PC-3 (cell line): ENCODE measurements at regions not wholly inside any gene's neighbourhood (a gene's known extent, or its start where the extent isn't known, plus 50 kb on each side); places are given as distances from the start of the nearest gene placed in this dataset.

Experiments used
- ATAC-seq: fragments of 200-7000 bp; cut with Tn5 transposase; 2 replicates; pipeline ENCODE4 v1.9.1; 2020; ENCODE audit warnings: mild to moderate bottlenecking, moderate library complexity
- BruUV-seq: library from RNA; stranded (reverse); fragments of 400-500 nt; replicated peaks from 2 replicates; lab custom pipeline; 2021; lab: Mats Ljungman, UMichigan
- CTCF ChIA-PET: fragments of 300-600 bp; sonication (Branson Sonifier 250); formaldehyde crosslinking; loops from one replicate; lab custom pipeline; 2022; ENCODE audit warnings: antibody characterized with exemption; lab: Charles Lee
- POLR2A ChIA-PET: fragments of 300-600 bp; sonication (Branson Sonifier 250); formaldehyde crosslinking; loops from one replicate; lab custom pipeline; 2022; ENCODE audit warnings: antibody characterized with exemption; ENCODE audit not compliant: unreplicated experiment; lab: Charles Lee
- DNase-seq: peaks from one replicate; pipeline ENCODE4 v3.0.0-alpha.2; 2015
- H2AFZ ChIP-seq: fragments of 300-600 bp; sonication (generic); 2 replicates; pipeline ENCODE4 v1.6.0; 2016; ENCODE audit warnings: antibody characterized with exemption, low read length
- H3F3A ChIP-seq: fragments of 300-600 bp; sonication (generic); one replicate; pipeline ENCODE4 v1.6.0; 2017; ENCODE audit warnings: antibody characterized with exemption, low read length, control low read depth, mild to moderate bottlenecking; ENCODE audit not compliant: unreplicated experiment
- H3K27ac ChIP-seq: fragments of 300-600 bp; sonication (generic); 2 replicates; pipeline ENCODE4 v1.5.1; 2016; ENCODE audit warnings: mild to moderate bottlenecking, low read length
- H3K27me3 ChIP-seq: fragments of 300-600 bp; sonication (generic); 2 replicates; pipeline ENCODE4 v1.6.1; 2016; ENCODE audit warnings: low read length, mixed read lengths
- H3K36me3 ChIP-seq: fragments of 300-600 bp; sonication (generic); 2 replicates; pipeline ENCODE4 v1.6.1; 2016; ENCODE audit warnings: low read depth, mixed run types, low read length, mixed read lengths
- H3K4me1 ChIP-seq: fragments of 300-600 bp; sonication (generic); 2 replicates; pipeline ENCODE4 v1.5.1; 2016; ENCODE audit warnings: low read length; ENCODE audit not compliant: insufficient read depth
- H3K4me2 ChIP-seq: fragments of 300-600 bp; sonication (generic); 2 replicates; pipeline ENCODE4 v1.6.0; 2016; ENCODE audit warnings: low read length
- H3K4me3 ChIP-seq: fragments of 300-600 bp; sonication (generic); 2 replicates; pipeline ENCODE4 v1.5.1; 2016; ENCODE audit warnings: mild to moderate bottlenecking, low read length, mixed read lengths
- H3K79me2 ChIP-seq: fragments of 300-600 bp; sonication (generic); 2 replicates; pipeline ENCODE4 v1.6.1; 2017; ENCODE audit warnings: low read length, mixed read lengths
- H3K9ac ChIP-seq: fragments of 300-600 bp; sonication (generic); 2 replicates; pipeline ENCODE4 v1.6.0; 2016; ENCODE audit warnings: mild to moderate bottlenecking, low read length
- H3K9me2 ChIP-seq: fragments of 300-600 bp; sonication (generic); replicated peaks from 2 replicates; pipeline ENCODE4 v1.6.1; 2016; ENCODE audit warnings: mixed run types, low read length, mixed read lengths
- H3K9me3 ChIP-seq: fragments of 300-600 bp; sonication (generic); 2 replicates; pipeline ENCODE4 v1.6.1; 2016; ENCODE audit warnings: low read length, mixed read lengths
- H4K20me1 ChIP-seq: fragments of 300-600 bp; sonication (generic); 2 replicates; pipeline ENCODE4 v1.6.1; 2016; ENCODE audit warnings: low read length, mixed read lengths
- EZH2 ChIP-seq: fragments of 300-600 bp; sonication (generic); IDR thresholded peaks from one replicate; pipeline ENCODE4 v1.6.1; 2017; ENCODE audit warnings: antibody characterized with exemption, mild to moderate bottlenecking, low read length; ENCODE audit not compliant: unreplicated experiment
- EZH2phosphoT487 ChIP-seq: fragments of 300-600 bp; sonication (generic); IDR thresholded peaks from 2 replicates; pipeline ENCODE4 v1.6.1; 2018; ENCODE audit warnings: mild to moderate bottlenecking, antibody characterized with exemption, low read length, borderline replicate concordance
- intact Hi-C: fragments of 100-400 bp; cut with micrococcal nuclease; formaldehyde crosslinking; loops from 2 replicates; pipeline ENCODE4 v1.9.0; 2023
- TF ChIP-seq, protein P1 (sequence below): fragments of 300-600 bp; sonication (generic); conservative IDR thresholded peaks from 2 replicates; pipeline ENCODE4 v1.5.1; 2017; ENCODE audit warnings: antibody characterized with exemption, low read depth, mild to moderate bottlenecking, low read length

DNA sequence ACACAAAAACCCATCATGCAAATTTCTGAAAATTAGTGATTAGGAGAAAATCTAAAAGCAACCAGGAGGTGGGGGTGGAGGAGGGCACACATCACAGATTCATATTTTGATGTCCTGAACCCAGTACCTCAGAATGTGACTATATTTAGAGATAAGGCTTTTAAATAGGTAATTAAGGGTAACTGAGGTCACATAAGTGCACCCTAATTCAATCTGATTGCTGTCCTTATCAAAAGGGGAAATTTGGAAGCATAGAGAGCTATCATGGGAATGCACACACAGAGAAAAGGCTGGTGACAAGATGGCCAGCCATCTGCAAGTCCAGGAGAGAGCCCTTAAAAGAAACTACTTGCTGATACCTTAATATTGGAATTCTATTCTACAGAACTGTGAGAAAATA, 281.8 kb upstream of the UGT8 start:
- no peak overlapping the region for H3K27ac ChIP-seq
- TF ChIP-seq, protein P1, sequence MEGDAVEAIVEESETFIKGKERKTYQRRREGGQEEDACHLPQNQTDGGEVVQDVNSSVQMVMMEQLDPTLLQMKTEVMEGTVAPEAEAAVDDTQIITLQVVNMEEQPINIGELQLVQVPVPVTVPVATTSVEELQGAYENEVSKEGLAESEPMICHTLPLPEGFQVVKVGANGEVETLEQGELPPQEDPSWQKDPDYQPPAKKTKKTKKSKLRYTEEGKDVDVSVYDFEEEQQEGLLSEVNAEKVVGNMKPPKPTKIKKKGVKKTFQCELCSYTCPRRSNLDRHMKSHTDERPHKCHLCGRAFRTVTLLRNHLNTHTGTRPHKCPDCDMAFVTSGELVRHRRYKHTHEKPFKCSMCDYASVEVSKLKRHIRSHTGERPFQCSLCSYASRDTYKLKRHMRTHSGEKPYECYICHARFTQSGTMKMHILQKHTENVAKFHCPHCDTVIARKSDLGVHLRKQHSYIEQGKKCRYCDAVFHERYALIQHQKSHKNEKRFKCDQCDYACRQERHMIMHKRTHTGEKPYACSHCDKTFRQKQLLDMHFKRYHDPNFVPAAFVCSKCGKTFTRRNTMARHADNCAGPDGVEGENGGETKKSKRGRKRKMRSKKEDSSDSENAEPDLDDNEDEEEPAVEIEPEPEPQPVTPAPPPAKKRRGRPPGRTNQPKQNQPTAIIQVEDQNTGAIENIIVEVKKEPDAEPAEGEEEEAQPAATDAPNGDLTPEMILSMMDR: no peak
- TF ChIP-seq EZH2: no peak
- no peak for TF ChIP-seq EZH2phosphoT487
- no peak overlapping the region for H3K4me3 ChIP-seq
- 0 out of 2 replicates have a peak, but pooled peaks cover 6% of the 10 kb centered on the region for H3K4me1 ChIP-seq
- H4K20me1 ChIP-seq: no peaks in the 10 kb centered on the region
- no peaks in the 10 kb centered on the region for H3F3A ChIP-seq
- H3K27me3 ChIP-seq: no peaks in the 10 kb centered on the region
- intact Hi-C loops: loop anchor here (5.0 kb wide), 2 partner anchors 59 to 359 kb away; no protein-coding TSS in a partner anchor
- ATAC-seq (no peak), DNase-seq (no peak)
- H2AFZ ChIP-seq: no peak overlapping the region
- CTCF ChIA-PET: no interaction called here
- no peak overlapping the region for H3K9ac ChIP-seq
- H3K9me3 ChIP-seq: no peaks in the 10 kb centered on the region
- POLR2A ChIA-PET: no interaction called here
- no peaks in the 10 kb centered on the region for H3K9me2 ChIP-seq
- BruUV-seq: no TSS peak
- no peak overlapping the region for H3K4me2 ChIP-seq
- H3K79me2 ChIP-seq: no peaks in the 10 kb centered on the region
- no peaks in the 10 kb centered on the region for H3K36me3 ChIP-seq

DNA sequence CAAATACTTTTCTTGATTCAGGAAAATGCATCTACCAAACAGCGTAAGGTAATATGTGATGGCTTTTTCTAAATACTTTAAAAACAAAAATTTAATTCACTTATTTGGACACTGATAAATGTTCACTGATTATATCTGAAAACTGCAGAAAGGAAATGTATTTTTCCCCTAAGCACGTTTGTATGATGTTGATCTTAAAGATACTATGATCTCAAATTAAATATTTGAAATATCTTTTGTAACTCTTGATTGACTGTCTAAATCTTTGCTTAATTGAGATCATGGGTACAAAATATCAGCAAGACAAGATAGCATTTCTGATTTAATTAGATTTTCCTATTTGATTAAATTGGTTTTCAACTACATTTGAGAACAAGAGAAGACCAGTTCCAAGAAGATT, 281.0 kb upstream of the UGT8 start:
- TF ChIP-seq EZH2: no peak
- no peak for TF ChIP-seq EZH2phosphoT487
- TF ChIP-seq, protein P1: no peak
- ATAC-seq (no peak), DNase-seq (no peak)
- Histone ChIP-seq H3K9me2 (no peaks in the 10 kb centered on the region), H3K4me2 (no peak overlapping the region), H3K79me2 (no peaks in the 10 kb centered on the region), H3K27me3 (no peaks in the 10 kb centered on the region), H3K4me1 (0 out of 2 replicates have a peak, but pooled peaks cover 6% of the 10 kb centered on the region), H3K36me3 (no peaks in the 10 kb centered on the region), H3K9ac (no peak overlapping the region), H3F3A (no peaks in the 10 kb centered on the region), H3K4me3 (no peak overlapping the region), H3K9me3 (no peaks in the 10 kb centered on the region), H4K20me1 (no peaks in the 10 kb centered on the region), H3K27ac (no peak overlapping the region), H2AFZ (no peak overlapping the region)
- ChIA-PET POLR2A (no interaction called here), CTCF (no interaction called here)
- intact Hi-C loops: loop anchor here (5.0 kb wide), 2 partner anchors 60 to 360 kb away; no protein-coding TSS in a partner anchor
- no TSS peak for BruUV-seq

DNA sequence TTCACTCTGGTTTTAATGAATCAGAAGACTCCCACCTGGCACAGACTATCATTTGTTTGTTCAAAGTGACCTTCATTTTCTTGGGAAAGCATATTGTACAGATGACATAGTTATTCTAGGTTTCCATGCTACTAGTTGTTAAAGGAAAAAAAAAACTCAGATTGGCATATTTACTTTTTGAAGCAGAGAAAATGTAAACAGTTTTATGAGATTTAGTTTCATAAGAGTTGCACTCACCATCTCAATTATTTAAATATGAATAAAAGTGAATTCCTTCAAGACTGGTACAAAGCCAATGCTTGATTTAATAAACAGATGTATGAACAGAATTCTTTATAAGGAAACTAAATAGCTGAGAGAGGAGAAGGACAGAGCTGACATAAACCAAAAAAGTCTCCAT, 280.3 kb upstream of the UGT8 start:
- ATAC-seq (peak; percentile 62), DNase-seq (peak; percentile 45)
- ChIA-PET POLR2A (no interaction called here), CTCF (no interaction called here)
- no peak overlapping the region for H3K4me3 ChIP-seq
- TF ChIP-seq, protein P1: no peak
- TF ChIP-seq EZH2: no peak
- no peak for TF ChIP-seq EZH2phosphoT487
- no peaks in the 10 kb centered on the region for H3K79me2 ChIP-seq
- no peak overlapping the region for H3K9ac ChIP-seq
- no peaks in the 10 kb centered on the region for H3K36me3 ChIP-seq
- H3F3A ChIP-seq: no peaks in the 10 kb centered on the region
- no TSS peak for BruUV-seq
- no peak overlapping the region for H2AFZ ChIP-seq
- H3K27me3 ChIP-seq: no peaks in the 10 kb centered on the region
- H3K4me2 ChIP-seq: no peak overlapping the region
- H3K9me3 ChIP-seq: no peaks in the 10 kb centered on the region
- no peaks in the 10 kb centered on the region for H4K20me1 ChIP-seq
- 0 out of 2 replicates have a peak, but pooled peaks cover 6% of the 10 kb centered on the region for H3K4me1 ChIP-seq
- H3K27ac ChIP-seq: no peak overlapping the region
- no peaks in the 10 kb centered on the region for H3K9me2 ChIP-seq
- intact Hi-C loops: loop anchor here (5.0 kb wide), 2 partner anchors 61 to 361 kb away; no protein-coding TSS in a partner anchor
